22Rv1 (cell line): ENCODE measurements at regions not wholly inside any gene's neighbourhood (a gene's known extent, or its start where the extent isn't known, plus 50 kb on each side); places are given as distances from the start of the nearest gene placed in this dataset.

Source experiments
- H3K27ac ChIP-seq: fragments of 450-650 bp; 2 replicates; pipeline ENCODE4 v1.5.1; 2017
- CTCF ChIP-seq: fragments of 450-650 bp; IDR thresholded peaks from 2 replicates; pipeline ENCODE4 v1.5.1; 2017; ENCODE audit warnings: mild to moderate bottlenecking
- ZFX ChIP-seq: fragments of 450-650 bp; IDR thresholded peaks from 2 replicates; pipeline ENCODE4 v1.6.1; 2017; ENCODE audit warnings: antibody characterized with exemption, borderline replicate concordance

- no peak for TF ChIP-seq ZFX
- TF ChIP-seq CTCF = no peak
- no peak overlapping the region for H3K27ac ChIP-seq
Observed at GRCh38 chr15:86001200-86001599, 78.5 kb upstream of the AGBL1 start.

GRCh38 chr15:86002444-86002843 is 77.2 kb upstream of the AGBL1 start:
- TF ChIP-seq CTCF (no peak), ZFX (no peak)
- no peak overlapping the region for H3K27ac ChIP-seq

- no peak overlapping the region for H3K27ac ChIP-seq
- TF ChIP-seq ZFX = no peak
- TF ChIP-seq CTCF = no peak
Observed at GRCh38 chr15:86004061-86004460, 75.6 kb upstream of the AGBL1 start.

GRCh38 chr15:86006546-86006945 is 73.1 kb upstream of the AGBL1 start:
- H3K27ac ChIP-seq = no peak overlapping the region
- TF ChIP-seq ZFX (no peak), CTCF (no peak)

GRCh38 chr15:86009727-86010126 is 69.9 kb upstream of the AGBL1 start:
- no peak for TF ChIP-seq CTCF
- TF ChIP-seq ZFX = no peak
- no peak overlapping the region for H3K27ac ChIP-seq

- no peak overlapping the region for H3K27ac ChIP-seq
- TF ChIP-seq CTCF = no peak
- TF ChIP-seq ZFX = no peak
Observed at GRCh38 chr15:86010398-86010797, 69.3 kb upstream of the AGBL1 start.

GRCh38 chr15:86010891-86011290 is 68.8 kb upstream of the AGBL1 start:
- TF ChIP-seq ZFX (no peak), CTCF (no peak)
- no peak overlapping the region for H3K27ac ChIP-seq
